Erythroblast (primary cell): ENCODE measurements at regions not wholly inside any gene's neighbourhood (a gene's known extent, or its start where the extent isn't known, plus 50 kb on each side); places are given as distances from the start of the nearest gene placed in this dataset.

Source experiments
- DNase-seq, 2 experiments: peaks; one replicate each; lab custom pipeline; 2025; lab: John Stamatoyannopoulos, UW
- GATA1 ChIP-seq: IDR thresholded peaks from 2 replicates; pipeline ENCODE4 v1.6.1; 2011; ENCODE audit warnings: low read depth, mild to moderate bottlenecking, control low read depth, low read length, moderate library complexity
- POLR2A ChIP-seq: IDR thresholded peaks from 2 replicates; pipeline ENCODE4 v1.6.1; 2011; ENCODE audit warnings: mild to moderate bottlenecking, low read length

- DNase-seq: no peak
- TF ChIP-seq POLR2A (no peak), GATA1 (no peak)
Measured at GRCh38 chr5:124237206-124237695, 509.2 kb downstream of the ZNF608 start.

- DNase-seq: no peak
- TF ChIP-seq POLR2A (no peak), GATA1 (no peak)
Measured at GRCh38 chr5:124236361-124237205, 509.9 kb downstream of the ZNF608 start.

GRCh38 chr5:124235576-124235975 lies 510.9 kb downstream of the ZNF608 start:
- no peak for DNase-seq
- TF ChIP-seq GATA1 (no peak), POLR2A (no peak)

GRCh38 chr5:124234770-124235562 lies 511.5 kb downstream of the ZNF608 start:
- no peak for DNase-seq
- TF ChIP-seq POLR2A (no peak), GATA1 (no peak)

GRCh38 chr5:124234022-124234769 lies 512.2 kb downstream of the ZNF608 start:
- no peak for DNase-seq
- TF ChIP-seq POLR2A (no peak), GATA1 (no peak)

- TF ChIP-seq GATA1 (no peak), POLR2A (no peak)
- DNase-seq: no peak
Measured at GRCh38 chr5:124232515-124232914, 513.9 kb downstream of the ZNF608 start.

GRCh38 chr5:124231802-124232201 lies 514.6 kb downstream of the ZNF608 start:
- DNase-seq: no peak
- TF ChIP-seq POLR2A: no peak
- no peak for TF ChIP-seq GATA1

GRCh38 chr5:124231230-124231629 lies 515.2 kb downstream of the ZNF608 start:
- DNase-seq: no peak
- no peak for TF ChIP-seq GATA1
- no peak for TF ChIP-seq POLR2A

GRCh38 chr5:124230456-124230855 lies 516.0 kb downstream of the ZNF608 start:
- no peak for TF ChIP-seq POLR2A
- TF ChIP-seq GATA1: no peak
- no peak for DNase-seq

GRCh38 chr5:124229352-124229751 lies 517.1 kb downstream of the ZNF608 start:
- no peak for DNase-seq
- TF ChIP-seq GATA1 (no peak), POLR2A (no peak)

GRCh38 chr5:124227914-124228313 lies 518.5 kb downstream of the ZNF608 start:
- TF ChIP-seq GATA1 (no peak), POLR2A (no peak)
- no peak for DNase-seq

GRCh38 chr5:124220418-124220817 lies 526.0 kb downstream of the ZNF608 start:
- TF ChIP-seq POLR2A (no peak), GATA1 (no peak)
- DNase-seq: no peak

- DNase-seq: no peak
- TF ChIP-seq GATA1 (no peak), POLR2A (no peak)
Measured at GRCh38 chr5:124212934-124213333, 533.5 kb downstream of the ZNF608 start.
